B cell (primary cell): ENCODE measurements at regions not wholly inside any gene's neighbourhood (a gene's known extent, or its start where the extent isn't known, plus 50 kb on each side); places are given as distances from the start of the nearest gene placed in this dataset.

Source experiments
- EZH2 ChIP-seq: IDR thresholded peaks from 2 replicates; pipeline ENCODE4 v1.6.1; 2012; ENCODE audit warnings: borderline replicate concordance, low read depth, mild to moderate bottlenecking, moderate library complexity, low read length; ENCODE audit not compliant: insufficient read depth, poor library complexity, severe bottlenecking
- TF ChIP-seq, protein P1 (sequence below): fragments of 200-600 bp; IDR thresholded peaks from one replicate; pipeline ENCODE4 v1.8.0; 2022; ENCODE audit warnings: antibody characterized with exemption, mild to moderate bottlenecking

DNA sequence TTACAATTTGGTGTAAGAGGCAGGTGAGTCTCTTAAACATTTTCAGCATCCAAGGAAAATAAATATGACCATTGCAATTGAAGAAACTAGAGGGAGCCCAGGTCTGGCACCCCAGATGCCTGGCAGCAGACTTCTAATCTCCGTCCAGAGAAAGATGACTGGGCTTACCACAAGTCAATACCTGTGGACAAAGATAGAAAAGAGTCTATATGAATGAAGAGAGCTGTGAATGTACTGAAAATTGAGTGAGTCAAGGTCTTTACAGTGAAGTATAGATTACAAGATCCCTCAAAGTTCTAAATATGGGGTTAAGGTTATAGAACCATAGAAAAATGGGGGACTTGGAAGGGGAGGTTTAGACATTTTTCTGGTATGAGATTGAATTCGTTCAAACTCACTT, 827.4 kb upstream of the NR2F2 start:
- TF ChIP-seq, protein P1, sequence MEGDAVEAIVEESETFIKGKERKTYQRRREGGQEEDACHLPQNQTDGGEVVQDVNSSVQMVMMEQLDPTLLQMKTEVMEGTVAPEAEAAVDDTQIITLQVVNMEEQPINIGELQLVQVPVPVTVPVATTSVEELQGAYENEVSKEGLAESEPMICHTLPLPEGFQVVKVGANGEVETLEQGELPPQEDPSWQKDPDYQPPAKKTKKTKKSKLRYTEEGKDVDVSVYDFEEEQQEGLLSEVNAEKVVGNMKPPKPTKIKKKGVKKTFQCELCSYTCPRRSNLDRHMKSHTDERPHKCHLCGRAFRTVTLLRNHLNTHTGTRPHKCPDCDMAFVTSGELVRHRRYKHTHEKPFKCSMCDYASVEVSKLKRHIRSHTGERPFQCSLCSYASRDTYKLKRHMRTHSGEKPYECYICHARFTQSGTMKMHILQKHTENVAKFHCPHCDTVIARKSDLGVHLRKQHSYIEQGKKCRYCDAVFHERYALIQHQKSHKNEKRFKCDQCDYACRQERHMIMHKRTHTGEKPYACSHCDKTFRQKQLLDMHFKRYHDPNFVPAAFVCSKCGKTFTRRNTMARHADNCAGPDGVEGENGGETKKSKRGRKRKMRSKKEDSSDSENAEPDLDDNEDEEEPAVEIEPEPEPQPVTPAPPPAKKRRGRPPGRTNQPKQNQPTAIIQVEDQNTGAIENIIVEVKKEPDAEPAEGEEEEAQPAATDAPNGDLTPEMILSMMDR: no peak
- no peak for TF ChIP-seq EZH2
